ENCODE measurements at regions not wholly inside any gene's neighbourhood (a gene's known extent, or its start where the extent isn't known, plus 50 kb on each side); places are given as distances from the start of the nearest gene placed in this dataset.

GRCh38 chr6:134624781-134625180 is 306.9 kb upstream of the SGK1 start:
- TF ChIP-seq CTCF (IDR thresholded peaks at IDR 0.05): no peak
- TF ChIP-seq POLR2A (IDR thresholded peaks at IDR 0.05): no peak
